ENCODE measurements at regions not wholly inside any gene's neighbourhood (a gene's known extent, or its start where the extent isn't known, plus 50 kb on each side); places are given as distances from the start of the nearest gene placed in this dataset.

DNA sequence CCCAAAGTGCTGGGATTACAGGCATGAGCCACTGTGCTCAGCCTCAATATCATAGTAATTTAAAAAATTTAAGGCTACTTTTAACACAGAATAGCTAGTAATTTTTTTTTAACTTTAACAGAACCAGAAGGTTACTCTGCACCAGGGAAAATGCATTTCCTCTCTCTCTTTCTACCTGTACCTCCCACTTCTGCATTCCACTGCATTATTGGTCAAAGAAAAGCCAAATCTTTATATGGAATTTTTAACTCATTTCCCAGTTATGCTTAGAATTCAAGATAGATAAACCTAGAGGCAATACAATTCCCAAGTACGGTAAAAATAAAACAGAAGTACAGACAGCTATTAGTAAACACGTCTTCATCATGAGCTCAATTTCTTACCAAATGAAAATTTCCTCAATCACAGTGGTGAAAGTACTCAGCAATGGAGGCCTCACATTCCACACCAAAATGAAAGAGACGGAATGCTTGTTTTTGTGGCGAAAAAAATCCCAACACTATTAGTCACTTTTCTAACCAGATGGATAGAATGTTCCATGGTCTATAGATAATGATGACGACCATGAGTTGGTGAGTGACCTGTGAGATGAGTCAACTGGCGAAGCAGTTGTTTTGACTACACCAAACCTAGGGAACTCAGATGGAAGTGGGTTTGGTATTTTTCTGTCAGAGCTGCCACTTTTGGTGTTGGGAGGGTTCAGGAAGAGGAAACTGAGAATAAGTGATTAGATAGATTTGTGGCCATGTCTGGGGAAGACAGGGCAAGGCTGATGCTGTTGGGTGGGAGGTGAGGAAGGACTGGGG, 104.7 kb upstream of the SGK1 start:
- TF ChIP-seq, protein P1, sequence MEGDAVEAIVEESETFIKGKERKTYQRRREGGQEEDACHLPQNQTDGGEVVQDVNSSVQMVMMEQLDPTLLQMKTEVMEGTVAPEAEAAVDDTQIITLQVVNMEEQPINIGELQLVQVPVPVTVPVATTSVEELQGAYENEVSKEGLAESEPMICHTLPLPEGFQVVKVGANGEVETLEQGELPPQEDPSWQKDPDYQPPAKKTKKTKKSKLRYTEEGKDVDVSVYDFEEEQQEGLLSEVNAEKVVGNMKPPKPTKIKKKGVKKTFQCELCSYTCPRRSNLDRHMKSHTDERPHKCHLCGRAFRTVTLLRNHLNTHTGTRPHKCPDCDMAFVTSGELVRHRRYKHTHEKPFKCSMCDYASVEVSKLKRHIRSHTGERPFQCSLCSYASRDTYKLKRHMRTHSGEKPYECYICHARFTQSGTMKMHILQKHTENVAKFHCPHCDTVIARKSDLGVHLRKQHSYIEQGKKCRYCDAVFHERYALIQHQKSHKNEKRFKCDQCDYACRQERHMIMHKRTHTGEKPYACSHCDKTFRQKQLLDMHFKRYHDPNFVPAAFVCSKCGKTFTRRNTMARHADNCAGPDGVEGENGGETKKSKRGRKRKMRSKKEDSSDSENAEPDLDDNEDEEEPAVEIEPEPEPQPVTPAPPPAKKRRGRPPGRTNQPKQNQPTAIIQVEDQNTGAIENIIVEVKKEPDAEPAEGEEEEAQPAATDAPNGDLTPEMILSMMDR (IDR thresholded peaks at IDR 0.05): no peak
- no peak for TF ChIP-seq POLR2A (IDR thresholded peaks at IDR 0.05)

Measured in right lobe of liver (tissue), 4 donors.